ENCODE measurements at regions not wholly inside any gene's neighbourhood (a gene's known extent, or its start where the extent isn't known, plus 50 kb on each side); places are given as distances from the start of the nearest gene placed in this dataset.
"Not testable (repeated sequence)": the region's sequence is repeated elsewhere in the genome, so short reads cannot be mapped to it uniquely, and the experiment has no call there.

DNA sequence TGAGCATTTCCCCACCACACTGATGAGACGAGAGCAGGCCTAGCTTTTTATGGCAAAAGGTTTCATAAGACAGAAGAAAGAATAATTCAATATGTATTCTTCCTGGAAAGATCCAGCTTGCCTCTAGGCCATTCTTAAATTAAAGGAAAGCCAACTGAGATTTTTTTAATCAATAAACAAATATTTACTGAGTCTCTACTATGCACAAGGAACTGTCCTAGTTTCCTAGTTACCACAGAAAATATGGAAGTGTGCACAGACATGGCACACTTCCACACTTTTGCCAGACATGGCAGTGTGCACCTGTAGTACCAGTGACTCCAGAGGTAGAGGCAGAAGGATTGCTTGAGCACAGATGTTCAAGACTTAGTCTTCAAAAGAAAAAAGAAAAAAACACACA lies 281.0 kb downstream of the CETN3 start:
- DNase-seq, result no peak

DNA sequence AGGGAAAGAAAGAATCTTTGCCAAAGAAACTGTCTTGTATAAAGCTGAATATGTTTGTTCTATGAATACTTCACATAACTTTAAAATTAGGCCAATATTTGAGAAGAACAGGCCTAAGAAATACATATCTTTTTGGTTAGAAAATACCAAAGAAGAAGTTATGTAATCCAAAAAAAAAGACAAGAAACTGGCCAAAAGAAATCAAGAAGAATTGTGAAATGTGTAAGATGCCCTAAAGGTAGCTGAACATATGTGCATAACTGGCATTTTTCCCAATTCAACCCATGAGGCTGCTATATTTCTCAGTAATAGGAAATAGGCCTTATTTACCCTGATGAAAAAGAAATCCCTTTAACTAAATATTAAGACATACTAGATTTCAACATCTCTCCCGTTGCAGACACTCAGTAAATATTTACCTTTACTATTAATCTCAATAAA lies 290.0 kb downstream of the CETN3 start:
- DNase-seq, result no peak

DNA sequence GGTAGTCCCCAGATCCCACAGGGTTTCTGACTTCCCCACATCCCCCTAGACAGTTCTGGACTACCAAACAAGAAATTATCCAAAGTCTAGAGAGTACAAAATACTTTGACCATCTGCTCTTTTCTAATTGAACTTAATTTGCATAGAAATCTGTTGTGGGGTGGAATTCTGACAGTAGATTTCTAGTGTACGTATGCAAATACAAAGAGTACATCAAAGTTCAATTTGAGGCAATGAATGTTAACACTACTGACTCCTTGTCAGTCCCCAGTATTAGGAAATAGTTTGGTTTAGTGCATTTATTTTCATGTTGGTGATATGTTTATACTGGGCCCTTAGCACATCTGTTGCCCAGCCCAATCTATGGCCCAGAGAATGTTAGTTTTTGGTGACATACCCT lies 292.6 kb downstream of the CETN3 start:
- no peak for DNase-seq

DNA sequence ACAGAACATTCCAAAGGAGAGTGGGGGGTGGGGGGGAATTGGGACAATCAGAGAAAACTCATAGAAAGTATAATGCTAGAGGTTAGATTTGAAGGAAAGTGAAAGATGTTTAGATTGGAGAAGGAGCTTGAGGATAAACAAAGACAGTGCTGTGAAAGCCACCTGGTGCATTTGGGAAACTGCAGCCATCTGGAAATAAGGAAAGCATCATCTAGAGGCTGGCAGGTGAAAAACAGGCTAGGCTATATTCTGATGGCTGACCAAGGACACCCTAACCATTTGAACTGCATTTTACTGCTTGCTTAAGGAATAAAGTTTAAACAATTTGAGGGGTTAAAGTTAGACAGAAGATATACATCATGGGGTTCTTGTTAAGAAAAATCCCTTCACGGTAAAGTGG lies 296.4 kb downstream of the CETN3 start:
- DNase-seq, result no peak

DNA sequence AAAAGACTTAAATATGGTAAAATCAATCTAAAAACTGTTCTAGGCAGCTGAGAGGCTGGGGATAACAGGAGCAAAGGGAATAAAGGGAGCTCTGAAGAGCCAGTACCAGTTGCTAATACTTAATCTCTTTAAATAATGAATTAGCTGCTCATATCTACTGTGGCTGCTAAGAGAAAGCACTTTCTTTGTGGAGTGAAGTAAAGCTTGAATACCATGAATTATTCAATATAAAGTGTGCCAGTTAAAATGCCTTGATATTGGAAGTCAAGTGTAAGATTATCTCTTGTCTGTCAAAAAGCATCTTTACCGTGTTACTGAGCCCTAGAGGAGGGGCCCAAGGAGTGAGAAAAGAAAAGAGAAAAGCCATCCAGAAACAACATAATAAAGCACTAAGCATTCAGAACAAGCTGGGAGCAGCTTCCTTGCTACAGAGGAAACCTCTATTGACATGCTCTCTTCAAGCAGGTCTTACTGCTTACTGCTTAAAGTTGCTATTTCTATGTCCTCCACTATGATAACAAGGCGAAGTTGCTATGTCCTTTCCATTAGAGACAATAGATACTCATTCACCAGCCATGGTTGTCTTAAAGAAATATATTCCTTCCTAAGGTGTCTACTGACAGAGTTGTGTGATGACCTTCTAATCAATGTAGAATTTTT lies 297.4 kb downstream of the CETN3 start:
- DNase-seq, result no peak

DNA sequence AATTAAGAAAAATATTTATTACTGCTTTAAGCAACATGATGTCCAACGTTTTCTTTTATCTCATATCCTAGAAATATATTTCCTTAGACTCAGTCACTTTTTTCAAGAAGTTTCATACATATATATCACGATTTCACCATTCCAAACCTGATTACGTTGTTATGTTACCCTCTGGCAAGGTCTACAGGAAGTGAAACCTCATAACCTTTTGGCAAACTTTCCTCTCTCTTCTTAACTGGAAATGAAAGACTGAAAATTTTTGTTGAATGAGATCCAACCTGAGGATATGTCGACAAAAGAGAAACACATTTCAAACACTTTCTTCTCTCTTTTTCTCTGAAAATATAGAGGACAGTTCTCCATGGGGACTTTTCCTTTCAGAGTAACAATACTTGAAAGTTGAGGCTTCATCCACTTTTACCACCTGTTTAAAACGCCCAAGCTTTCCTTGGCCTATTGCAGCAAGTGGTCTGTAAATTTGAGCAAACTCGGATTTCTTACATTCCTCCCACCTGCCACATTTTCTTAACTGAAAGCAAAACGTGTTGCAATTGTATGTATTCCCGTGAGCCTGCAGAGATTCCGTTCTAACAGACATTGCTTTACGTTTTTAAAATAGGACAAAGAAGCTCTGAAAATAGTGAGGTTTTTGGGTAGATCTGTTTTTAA lies 298.1 kb downstream of the CETN3 start:
- no peak for DNase-seq

DNA sequence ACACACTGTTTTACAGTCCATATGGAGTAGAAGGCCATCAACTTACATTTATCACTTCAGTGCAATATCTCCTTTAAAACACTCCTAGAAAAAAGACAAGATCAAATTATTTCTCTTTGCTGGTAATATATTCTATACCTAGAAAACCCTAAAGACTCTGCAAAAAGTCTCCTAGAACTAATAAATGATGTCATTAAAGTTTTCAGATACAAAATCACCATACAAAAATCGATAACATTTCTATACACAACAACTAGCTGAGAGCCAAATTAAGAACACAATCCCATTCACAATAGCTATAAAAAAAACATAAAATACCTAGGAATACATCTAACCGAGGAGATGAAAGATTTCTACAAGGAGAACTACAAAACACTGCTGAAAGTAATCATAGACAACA lies 300.3 kb downstream of the CETN3 start:
- DNase-seq, result no peak

DNA sequence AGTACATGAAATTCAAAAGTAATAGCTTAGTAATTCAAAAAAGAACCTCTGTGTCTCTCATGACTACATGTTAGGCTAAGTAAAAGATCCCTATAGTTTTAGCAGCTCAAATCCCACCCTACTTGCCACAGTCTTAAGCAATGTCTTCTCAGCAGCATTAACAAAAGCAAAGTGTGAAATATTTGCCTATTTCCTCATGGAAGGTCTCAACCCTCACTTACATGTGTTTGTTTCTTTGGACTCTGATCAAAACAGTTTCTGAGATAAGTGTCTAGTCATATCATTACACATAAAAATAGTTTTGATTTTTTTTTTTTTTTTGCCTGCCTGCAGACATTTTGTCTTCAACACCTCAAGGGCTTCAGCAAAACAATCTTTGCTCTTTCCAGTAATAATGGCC lies 310.5 kb downstream of the CETN3 start:
- no peak for DNase-seq

DNA sequence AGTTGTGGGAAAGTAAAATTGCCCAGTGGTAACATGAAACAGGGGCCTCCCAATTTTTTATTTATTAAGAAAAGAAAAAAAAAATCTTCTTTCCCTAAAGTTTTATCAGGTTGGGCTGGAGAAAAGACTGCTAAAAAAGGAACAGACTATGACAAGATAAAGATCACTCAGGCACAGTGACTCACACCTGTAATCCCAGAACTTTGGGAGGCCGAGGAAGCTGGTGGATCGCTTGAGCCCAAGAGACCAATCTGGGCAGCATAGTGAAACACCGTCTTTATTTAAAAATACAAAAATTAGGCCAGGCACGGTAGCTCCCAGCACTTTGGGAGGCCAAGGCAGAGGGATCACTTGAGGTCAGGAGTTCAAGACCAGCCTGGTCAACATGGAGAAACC lies 312.5 kb downstream of the CETN3 start:
- no peak for DNase-seq

DNA sequence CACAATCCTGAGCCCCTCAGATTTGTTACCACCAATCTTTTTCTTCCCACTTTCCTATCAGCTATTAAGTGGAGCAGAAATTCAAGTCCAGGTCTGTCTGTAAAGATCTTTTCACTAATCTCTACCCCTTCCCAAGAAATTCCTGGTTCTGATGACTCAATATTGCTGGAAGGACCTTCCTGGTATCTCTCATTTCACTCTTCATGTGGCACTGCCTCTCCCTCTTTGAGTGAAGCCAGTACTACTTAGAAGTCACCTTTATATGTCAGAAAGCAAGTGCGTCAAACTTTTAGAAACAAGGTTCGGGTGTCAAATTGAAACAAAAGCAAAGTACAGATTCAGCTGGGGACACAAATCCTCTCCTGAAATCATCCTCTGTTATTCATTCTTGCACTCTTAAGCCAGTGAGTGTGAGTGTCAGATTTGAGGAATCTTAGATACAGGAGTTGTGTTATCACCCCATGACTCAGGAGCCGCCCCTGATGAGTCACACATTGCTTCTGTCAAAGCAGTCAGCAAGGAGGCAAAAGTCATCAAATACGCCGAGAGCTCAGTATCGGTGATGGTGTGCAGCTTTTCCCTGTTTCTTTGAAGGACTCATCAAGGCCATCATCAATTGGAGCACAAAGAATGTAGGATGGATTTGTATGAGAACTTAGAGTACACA lies 313.0 kb downstream of the CETN3 start:
- no peak for DNase-seq

DNA sequence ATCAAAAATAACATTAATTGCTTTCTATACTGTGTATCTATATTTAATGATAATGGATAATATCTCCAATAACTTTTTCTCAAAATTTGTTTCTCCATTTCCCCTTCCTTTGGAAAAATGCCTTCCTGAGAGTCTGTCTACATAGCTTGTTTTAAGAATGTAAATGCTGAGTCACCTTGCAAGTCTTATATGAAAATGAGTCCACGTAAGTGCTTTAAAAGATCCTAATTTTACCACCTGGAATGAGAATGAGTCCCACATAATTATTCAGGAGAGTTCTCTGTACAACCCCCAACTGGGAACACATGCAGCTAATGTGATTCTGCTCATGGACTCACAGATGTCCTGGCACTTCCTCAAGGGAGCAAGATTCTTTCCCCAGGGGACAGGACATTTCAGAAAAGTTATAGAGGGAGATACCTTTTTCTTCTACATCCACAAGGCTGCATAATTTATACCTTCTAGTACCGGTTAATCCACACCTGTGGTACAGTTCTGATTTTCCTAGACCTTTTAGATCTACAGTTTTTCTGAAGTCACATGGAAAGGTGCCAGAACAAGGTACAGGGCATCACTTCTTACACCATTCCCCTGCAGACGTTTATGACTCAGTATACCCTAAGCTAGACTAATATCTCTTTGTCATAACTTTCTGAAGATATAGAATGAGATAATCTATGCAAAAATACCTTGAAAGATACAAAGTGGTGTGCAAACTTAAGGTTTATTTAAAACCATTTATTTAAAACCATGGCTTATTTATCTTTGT lies 314.1 kb downstream of the CETN3 start:
- DNase-seq, result no peak

DNA sequence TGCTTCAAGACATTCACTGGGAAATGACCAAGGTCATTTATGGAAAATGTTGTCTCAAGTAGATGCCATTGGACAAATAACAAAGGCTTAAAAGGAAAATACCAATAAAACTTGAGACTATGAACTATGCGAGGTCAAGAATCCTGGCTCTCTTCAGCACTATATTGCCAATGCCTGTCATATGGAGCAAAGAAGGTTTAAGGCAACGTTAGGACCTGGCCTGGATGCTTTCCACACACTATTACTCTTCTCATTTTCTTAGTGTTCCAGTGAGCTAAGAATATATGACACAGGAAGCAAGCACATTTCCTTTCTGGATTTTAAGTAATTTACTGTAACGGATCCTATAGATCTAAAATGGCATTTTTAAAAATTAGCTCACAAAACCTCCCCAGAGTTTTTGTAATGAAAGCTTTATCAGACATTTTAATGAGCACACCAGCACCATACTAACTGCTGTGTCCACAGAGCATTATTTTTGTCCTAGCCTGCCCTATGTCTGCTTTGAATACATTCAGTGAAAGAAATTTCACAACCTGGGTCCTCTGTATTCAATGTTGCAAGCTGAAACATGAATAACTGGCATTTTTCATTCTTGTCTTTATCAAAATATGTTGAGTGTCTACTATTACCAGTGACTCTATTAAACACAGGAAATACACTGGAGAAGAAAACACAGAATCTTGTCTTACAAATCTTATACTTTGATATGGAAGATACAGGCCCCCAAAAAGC lies 315.6 kb downstream of the CETN3 start:
- no peak for DNase-seq

DNA sequence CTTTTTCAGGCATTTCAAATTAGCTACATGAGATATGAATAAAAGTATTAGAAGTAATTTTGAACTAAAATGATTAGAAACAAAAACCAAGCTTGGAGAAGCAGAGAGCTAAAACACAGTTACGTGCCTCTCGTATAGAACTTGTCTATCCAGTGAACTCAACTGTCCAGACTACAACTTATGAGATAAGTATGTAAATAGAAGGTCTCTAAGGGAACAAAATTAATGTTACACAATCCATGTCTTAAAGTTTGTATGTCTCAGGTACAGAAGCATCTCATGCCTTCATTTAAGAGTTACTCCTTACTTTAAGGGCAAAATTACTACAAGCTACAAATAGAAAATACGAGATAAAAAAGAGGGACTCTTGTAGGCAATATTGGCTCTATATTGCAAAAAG lies 316.8 kb downstream of the CETN3 start:
- no peak for DNase-seq

DNA sequence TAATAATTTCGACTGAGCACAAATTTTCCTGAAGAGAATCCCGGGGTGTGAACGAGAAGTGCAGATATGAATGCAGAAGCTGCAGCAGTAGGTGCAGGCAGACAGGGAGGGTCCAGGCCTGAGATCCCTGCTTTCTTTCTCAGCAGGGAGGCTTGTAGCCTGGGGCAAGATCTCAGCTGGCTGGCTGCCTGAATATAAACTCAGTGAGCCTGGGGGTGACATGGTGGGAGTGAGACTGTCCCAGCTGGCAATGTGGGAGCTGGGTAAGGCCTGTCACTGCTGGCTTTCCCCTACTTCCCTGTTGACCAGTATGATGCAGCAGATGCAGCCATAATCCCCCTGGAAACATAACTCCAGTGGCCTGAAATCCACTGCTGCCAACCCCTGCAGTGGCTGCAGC lies 325.2 kb downstream of the CETN3 start:
- DNase-seq, result no peak

DNA sequence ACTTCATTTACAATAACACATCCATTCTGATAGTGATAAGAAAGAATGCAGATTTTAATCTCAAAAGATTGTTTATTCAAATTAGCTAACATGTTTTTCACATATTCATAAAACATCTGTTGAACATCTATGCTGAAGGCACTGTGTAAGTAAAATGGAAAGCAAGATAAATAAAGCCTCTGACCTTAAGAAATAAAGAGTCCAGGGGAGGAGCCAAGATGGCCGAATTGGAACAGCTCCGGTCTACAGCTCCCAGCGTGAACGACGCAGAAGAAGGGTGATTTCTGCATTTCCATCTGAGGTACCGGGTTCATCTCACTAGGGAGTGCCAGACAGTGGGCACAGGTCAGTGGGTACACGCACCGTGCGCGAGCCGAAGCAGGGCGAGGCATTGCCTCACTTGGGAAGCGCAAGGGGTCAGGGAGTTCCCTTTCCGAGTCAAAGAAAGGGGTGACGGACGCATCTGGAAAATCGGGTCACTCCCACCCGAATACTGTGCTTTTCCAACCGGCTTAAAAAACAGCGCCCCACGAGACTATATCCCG lies 336.5 kb downstream of the CETN3 start:
- DNase-seq, result not testable (repeated sequence)

DNA sequence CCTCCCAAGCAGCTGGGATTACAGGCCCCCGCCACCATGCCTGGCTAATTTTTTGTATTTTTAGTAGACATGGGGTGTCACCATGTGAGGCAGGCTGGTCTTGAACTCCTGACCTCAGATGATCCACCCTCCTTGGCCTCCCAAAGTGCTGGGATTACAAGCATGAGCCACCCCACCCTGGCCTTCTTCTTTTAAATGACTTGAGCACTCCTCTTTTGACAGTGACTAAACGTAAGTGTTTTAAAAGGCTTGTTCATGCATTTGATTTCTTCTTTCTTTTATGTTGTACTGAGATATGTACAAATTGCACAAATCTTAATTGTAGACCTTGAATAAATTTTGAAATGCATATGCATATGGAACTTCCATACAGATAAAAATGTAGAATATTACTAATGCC lies 337.9 kb downstream of the CETN3 start:
- no peak for DNase-seq

DNA sequence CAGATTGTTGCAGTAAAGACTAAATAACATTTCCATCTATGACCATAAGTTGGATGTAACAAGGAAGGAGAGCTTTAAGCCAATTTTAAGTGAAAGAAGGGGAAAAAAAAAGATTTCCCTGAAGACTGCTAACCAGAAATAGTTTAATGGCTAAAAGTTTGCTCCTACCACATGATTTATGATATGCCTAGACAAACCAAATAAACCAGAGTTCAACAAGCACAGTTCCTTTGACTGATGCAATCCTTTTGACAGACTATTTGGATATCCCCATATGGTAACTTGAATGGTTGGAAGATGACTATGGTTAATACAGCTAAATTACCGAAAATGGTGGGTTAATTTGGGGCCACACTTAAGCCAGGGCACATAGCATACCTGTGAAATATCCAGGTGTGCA lies 338.5 kb downstream of the CETN3 start:
- no peak for DNase-seq

DNA sequence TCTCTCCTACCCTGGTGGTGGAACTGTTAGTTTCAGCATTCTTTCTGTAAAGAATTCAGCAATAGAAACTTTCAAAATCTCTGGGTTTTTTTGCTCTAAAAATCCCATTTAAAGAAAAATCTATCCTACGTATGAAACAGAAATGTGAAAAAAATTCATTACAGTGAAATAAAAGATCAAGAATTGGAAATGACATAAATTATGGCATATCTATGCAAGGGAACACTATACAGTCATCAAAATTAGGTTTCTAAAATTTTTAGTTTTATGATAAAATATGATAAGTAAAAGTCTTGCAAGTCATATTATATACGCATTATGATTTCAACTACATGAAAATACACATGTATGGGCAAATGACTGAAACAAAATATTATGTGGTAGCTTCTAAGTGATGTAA lies 342.6 kb downstream of the CETN3 start:
- no peak for DNase-seq

DNA sequence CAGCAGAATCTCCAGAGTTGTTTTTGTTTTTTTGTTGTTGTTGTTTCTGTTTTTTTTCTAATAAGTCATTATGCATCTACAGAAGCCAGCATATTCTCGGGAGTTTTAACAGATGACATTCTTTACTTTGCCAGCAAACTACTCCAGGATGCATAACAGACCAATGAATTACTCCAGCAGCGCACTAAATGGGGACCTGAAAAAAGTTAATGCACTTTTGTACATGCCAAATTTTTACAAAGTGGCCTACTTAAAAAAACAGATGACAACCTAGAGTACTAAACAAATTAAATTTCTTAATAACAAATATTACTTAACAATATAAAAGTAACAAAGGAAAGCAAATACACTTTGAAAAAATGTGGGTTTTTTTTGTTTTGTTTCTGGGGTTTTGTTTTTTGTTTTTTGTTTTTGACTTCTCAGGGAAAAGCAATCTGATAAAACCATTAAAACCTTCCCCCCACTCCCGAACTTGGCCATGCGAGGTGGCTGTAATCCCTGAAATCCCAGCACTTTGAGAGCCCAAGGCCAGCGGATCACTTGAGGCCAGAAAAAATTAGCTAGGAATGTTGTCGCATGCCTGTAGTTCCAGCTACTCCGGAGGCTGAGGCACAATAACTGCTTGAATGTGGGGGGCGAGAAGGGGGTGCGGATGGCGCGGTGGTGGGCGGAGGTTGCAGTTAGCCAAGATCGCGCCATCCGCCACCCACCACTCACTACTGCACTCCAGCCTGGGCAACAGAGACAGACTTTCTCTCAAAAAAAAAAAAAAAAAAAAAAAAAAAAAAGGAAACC lies 352.4 kb downstream of the CETN3 start:
- no peak for DNase-seq

DNA sequence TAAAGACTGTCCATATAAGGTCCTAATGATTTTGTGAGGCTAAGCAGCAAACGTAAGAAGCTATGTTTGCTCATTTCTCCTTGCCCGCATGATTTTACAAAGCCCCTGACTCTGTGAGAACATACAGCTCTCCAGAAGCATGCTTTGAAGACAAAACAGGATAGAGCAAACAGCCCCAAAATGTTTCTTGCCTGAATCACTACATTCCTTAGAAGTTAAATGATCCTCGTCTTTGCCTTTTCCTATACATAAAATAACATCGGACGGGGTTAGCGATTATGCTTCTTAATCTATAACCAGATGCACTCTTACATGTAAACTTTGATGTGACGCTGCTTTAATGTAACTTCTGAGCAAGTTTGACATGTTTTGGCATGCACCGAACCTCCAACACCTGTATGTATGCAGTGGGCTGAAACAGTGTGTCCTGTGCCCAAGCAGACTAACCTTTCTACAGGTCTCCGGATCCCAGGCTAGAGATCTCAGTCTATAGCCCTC lies 353.7 kb downstream of the CETN3 start:
- DNase-seq, result no peak

DNA sequence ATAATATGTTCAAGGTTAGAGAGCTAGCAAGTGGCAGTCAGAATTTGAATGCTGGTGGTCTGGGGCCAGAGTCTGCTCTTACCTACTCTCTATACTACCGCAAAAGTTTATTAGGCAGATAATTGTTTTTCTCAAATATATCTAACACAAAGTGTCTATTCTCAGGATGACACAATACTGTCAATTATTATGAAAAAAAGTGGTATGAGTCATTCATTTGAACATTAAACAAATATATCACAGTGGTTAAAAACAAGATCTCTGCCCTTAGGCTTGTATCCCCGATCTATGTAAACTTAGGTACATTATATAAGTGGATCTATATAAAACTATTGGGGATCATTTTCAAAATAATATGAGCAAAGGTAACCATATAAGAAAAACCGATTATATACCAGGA lies 354.9 kb downstream of the CETN3 start:
- DNase-seq, result no peak

DNA sequence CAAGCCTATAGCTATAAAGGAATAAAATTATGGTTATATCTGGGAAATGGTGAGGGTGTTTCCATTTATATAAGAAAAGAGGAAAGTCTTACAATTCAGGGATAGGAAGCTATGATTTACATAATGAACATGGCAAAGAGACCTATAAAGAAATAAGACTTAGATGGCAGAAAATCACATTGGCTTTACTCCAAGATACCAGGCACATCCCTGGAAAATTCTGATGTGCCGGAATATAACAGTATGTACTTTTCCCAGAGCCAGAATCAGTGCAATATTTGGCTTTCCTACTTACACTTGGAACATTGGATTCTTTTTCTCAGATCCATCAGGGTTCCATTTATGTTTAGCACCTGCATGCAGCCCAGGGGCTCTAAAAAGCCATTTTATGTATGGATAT lies 357.8 kb downstream of the CETN3 start:
- DNase-seq, result no peak

Data from SHP77 treated with DMSO at 0.1 percent for 48 hours (cell line).